ENCODE measurements at regions not wholly inside any gene's neighbourhood (a gene's known extent, or its start where the extent isn't known, plus 50 kb on each side); places are given as distances from the start of the nearest gene placed in this dataset.
A peak's percentile ranks its signal among the peaks of the same experiment; 100 is the strongest.

GRCh38 chr5:128842241-128842640 lies 123.0 kb upstream of the SLC27A6 start:
- Histone ChIP-seq H3K36me3 (ENCODE audit: insufficient read depth) (no peaks in the 10 kb centered on the region), H3K4me3 (IDR thresholded peaks at IDR 0.05; ENCODE audit: insufficient read depth, low read depth, low read length) (no peak overlapping the region), H3K27me3 (ENCODE audit: insufficient read depth, low read depth) (no peaks in the 10 kb centered on the region), H3K27ac (no peak overlapping the region), H4K20me1 (ENCODE audit: insufficient read depth) (no peaks in the 10 kb centered on the region), H2AFZ (ENCODE audit: low read depth) (no peak overlapping the region), H3K4me2 (no peak overlapping the region), H3K4me1 (ENCODE audit: low read depth, poor library complexity, severe bottlenecking) (no peaks in the 10 kb centered on the region), H3K9ac (no peak overlapping the region), H3K79me2 (ENCODE audit: insufficient read depth, low read depth) (no peaks in the 10 kb centered on the region)
- no peak for TF ChIP-seq CTCF (conservative IDR thresholded peaks at IDR 0.05; ENCODE audit: low read depth, low read length)

GRCh38 chr5:128844354-128844923 lies 120.8 kb upstream of the SLC27A6 start:
- no peak overlapping the region for H3K4me2 ChIP-seq
- no peaks in the 10 kb centered on the region for H3K4me1 ChIP-seq (ENCODE audit: low read depth, poor library complexity, severe bottlenecking)
- H3K36me3 ChIP-seq (ENCODE audit: insufficient read depth), result no peaks in the 10 kb centered on the region
- H4K20me1 ChIP-seq (ENCODE audit: insufficient read depth), result no peaks in the 10 kb centered on the region
- peak; percentile 57 for TF ChIP-seq CTCF (conservative IDR thresholded peaks at IDR 0.05; ENCODE audit: low read depth, low read length)
- H3K27me3 ChIP-seq (ENCODE audit: insufficient read depth, low read depth), result no peaks in the 10 kb centered on the region
- H3K79me2 ChIP-seq (ENCODE audit: insufficient read depth, low read depth), result no peaks in the 10 kb centered on the region
- no peak overlapping the region for H2AFZ ChIP-seq (ENCODE audit: low read depth)
- no peak overlapping the region for H3K9ac ChIP-seq
- no peak overlapping the region for H3K4me3 ChIP-seq (IDR thresholded peaks at IDR 0.05; ENCODE audit: insufficient read depth, low read depth, low read length)
- no peak overlapping the region for H3K27ac ChIP-seq

GRCh38 chr5:128850049-128850448 lies 115.2 kb upstream of the SLC27A6 start:
- no peak for TF ChIP-seq CTCF (conservative IDR thresholded peaks at IDR 0.05; ENCODE audit: low read depth, low read length)
- peaks cover 8% of the 10 kb centered on the region for H3K4me1 ChIP-seq (ENCODE audit: low read depth, poor library complexity, severe bottlenecking)
- no peak overlapping the region for H2AFZ ChIP-seq (ENCODE audit: low read depth)
- H3K36me3 ChIP-seq (ENCODE audit: insufficient read depth), result no peaks in the 10 kb centered on the region
- H3K4me2 ChIP-seq, result no peak overlapping the region
- H3K9ac ChIP-seq, result no peak overlapping the region
- no peak overlapping the region for H3K27ac ChIP-seq
- no peak overlapping the region for H3K4me3 ChIP-seq (IDR thresholded peaks at IDR 0.05; ENCODE audit: insufficient read depth, low read depth, low read length)
- no peaks in the 10 kb centered on the region for H3K79me2 ChIP-seq (ENCODE audit: insufficient read depth, low read depth)
- H3K27me3 ChIP-seq (ENCODE audit: insufficient read depth, low read depth), result no peaks in the 10 kb centered on the region
- no peaks in the 10 kb centered on the region for H4K20me1 ChIP-seq (ENCODE audit: insufficient read depth)

GRCh38 chr5:128854931-128855330 lies 110.4 kb upstream of the SLC27A6 start:
- H3K27ac ChIP-seq, result no peak overlapping the region
- TF ChIP-seq CTCF (conservative IDR thresholded peaks at IDR 0.05; ENCODE audit: low read depth, low read length), result no peak
- no peak overlapping the region for H3K4me3 ChIP-seq (IDR thresholded peaks at IDR 0.05; ENCODE audit: insufficient read depth, low read depth, low read length)
- no peaks in the 10 kb centered on the region for H3K79me2 ChIP-seq (ENCODE audit: insufficient read depth, low read depth)
- H4K20me1 ChIP-seq (ENCODE audit: insufficient read depth), result no peaks in the 10 kb centered on the region
- H3K36me3 ChIP-seq (ENCODE audit: insufficient read depth), result no peaks in the 10 kb centered on the region
- no peak overlapping the region for H3K9ac ChIP-seq
- no peaks in the 10 kb centered on the region for H3K27me3 ChIP-seq (ENCODE audit: insufficient read depth, low read depth)
- peaks cover 10% of the 10 kb centered on the region for H3K4me1 ChIP-seq (ENCODE audit: low read depth, poor library complexity, severe bottlenecking)
- H3K4me2 ChIP-seq, result no peak overlapping the region
- H2AFZ ChIP-seq (ENCODE audit: low read depth), result no peak overlapping the region
